ENCODE measurements at regions not wholly inside any gene's neighbourhood (a gene's known extent, or its start where the extent isn't known, plus 50 kb on each side); places are given as distances from the start of the nearest gene placed in this dataset.

GRCh38 chr16:80100846-80101451 lies 439.8 kb upstream of the DYNLRB2 start:
- Mint-ChIP-seq H3K27me3 (ENCODE audit: low read depth) (no peaks in the 10 kb centered on the region; the same call in 1 of the 2 replicates), H3K36me3 (peaks cover 8% of the 10 kb centered on the region), H3K4me1 (peaks cover 28% of the 10 kb centered on the region), H3K4me3 (no peak overlapping the region), H3K9me3 (peaks cover 31% of the 10 kb centered on the region), H3K27ac (no peak overlapping the region)
- ATAC-seq (no peak), DNase-seq (ENCODE audit: low spot score) (no peak)
- ChIA-PET POLR2A (no interaction called here), CTCF (no interaction called here)
- no peak for TF ChIP-seq TCF7 (CRISPR knock-in tag; IDR thresholded peaks at IDR 0.05; ENCODE audit: low read depth)
- TF ChIP-seq NR2C2 (CRISPR knock-in tag; IDR thresholded peaks at IDR 0.05): no peak

GRCh38 chr16:80100186-80100585 lies 440.6 kb upstream of the DYNLRB2 start:
- H3K4me1 Mint-ChIP-seq: peaks cover 26% of the 10 kb centered on the region
- no peak for ATAC-seq
- H3K9me3 Mint-ChIP-seq: peaks cover 31% of the 10 kb centered on the region
- TF ChIP-seq FOXP1 (CRISPR knock-in tag; IDR thresholded peaks at IDR 0.05; ENCODE audit: borderline replicate concordance) (no peak), ATF6 (CRISPR knock-in tag; IDR thresholded peaks at IDR 0.05) (no peak), ZMAT4 (CRISPR knock-in tag; IDR thresholded peaks at IDR 0.05) (no peak), ZNF512 (CRISPR knock-in tag; IDR thresholded peaks at IDR 0.05; ENCODE audit: borderline replicate concordance) (no peak), IRF2 (CRISPR knock-in tag; IDR thresholded peaks at IDR 0.05; ENCODE audit: borderline replicate concordance, low read depth) (no peak), NFYB (CRISPR knock-in tag; conservative IDR thresholded peaks at IDR 0.05; ENCODE audit: low read depth) (no peak), ZNF532 (CRISPR knock-in tag; IDR thresholded peaks at IDR 0.05; ENCODE audit: borderline replicate concordance) (no peak), JAZF1 (CRISPR knock-in tag; IDR thresholded peaks at IDR 0.05) (no peak), ATF2 (CRISPR knock-in tag; IDR thresholded peaks at IDR 0.05; ENCODE audit: borderline replicate concordance, low read depth) (no peak), ZNF121 (CRISPR knock-in tag; IDR thresholded peaks at IDR 0.05) (no peak), ARID4B (CRISPR knock-in tag; IDR thresholded peaks at IDR 0.05; ENCODE audit: borderline replicate concordance) (no peak), ETV6 (CRISPR knock-in tag; IDR thresholded peaks at IDR 0.05) (no peak), IRF1 (CRISPR knock-in tag; IDR thresholded peaks at IDR 0.05) (no peak)
- ChIA-PET POLR2A (no interaction called here), CTCF (no interaction called here)
- no peak for DNase-seq (ENCODE audit: low spot score)
- H3K27ac Mint-ChIP-seq: no peak overlapping the region
- H3K27me3 Mint-ChIP-seq (ENCODE audit: low read depth): no peaks in the 10 kb centered on the region; the same call in 1 of the 2 replicates
- peaks cover 8% of the 10 kb centered on the region for H3K36me3 Mint-ChIP-seq
- H3K4me3 Mint-ChIP-seq: no peak overlapping the region

Measured in WTC11 (cell line).